ENCODE measurements at regions not wholly inside any gene's neighbourhood (a gene's known extent, or its start where the extent isn't known, plus 50 kb on each side); places are given as distances from the start of the nearest gene placed in this dataset.
A peak's percentile ranks its signal among the peaks of the same experiment; 100 is the strongest.

- intact Hi-C loops (cut with DNase I), result no loop called here
- Histone ChIP-seq H3K27me3 (no peaks in the 10 kb centered on the region), H3K4me3 (no peak overlapping the region), H3K27ac (no peak overlapping the region), H3K36me3 (no peaks in the 10 kb centered on the region), H3K9me3 (no peaks in the 10 kb centered on the region), H3K4me1 (peaks cover 0 to 30% (median 17%) of the 10 kb centered on the region in 3 donors)
- no peak for TF ChIP-seq POLR2A (IDR thresholded peaks at IDR 0.05)
- TF ChIP-seq, protein P1, sequence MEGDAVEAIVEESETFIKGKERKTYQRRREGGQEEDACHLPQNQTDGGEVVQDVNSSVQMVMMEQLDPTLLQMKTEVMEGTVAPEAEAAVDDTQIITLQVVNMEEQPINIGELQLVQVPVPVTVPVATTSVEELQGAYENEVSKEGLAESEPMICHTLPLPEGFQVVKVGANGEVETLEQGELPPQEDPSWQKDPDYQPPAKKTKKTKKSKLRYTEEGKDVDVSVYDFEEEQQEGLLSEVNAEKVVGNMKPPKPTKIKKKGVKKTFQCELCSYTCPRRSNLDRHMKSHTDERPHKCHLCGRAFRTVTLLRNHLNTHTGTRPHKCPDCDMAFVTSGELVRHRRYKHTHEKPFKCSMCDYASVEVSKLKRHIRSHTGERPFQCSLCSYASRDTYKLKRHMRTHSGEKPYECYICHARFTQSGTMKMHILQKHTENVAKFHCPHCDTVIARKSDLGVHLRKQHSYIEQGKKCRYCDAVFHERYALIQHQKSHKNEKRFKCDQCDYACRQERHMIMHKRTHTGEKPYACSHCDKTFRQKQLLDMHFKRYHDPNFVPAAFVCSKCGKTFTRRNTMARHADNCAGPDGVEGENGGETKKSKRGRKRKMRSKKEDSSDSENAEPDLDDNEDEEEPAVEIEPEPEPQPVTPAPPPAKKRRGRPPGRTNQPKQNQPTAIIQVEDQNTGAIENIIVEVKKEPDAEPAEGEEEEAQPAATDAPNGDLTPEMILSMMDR (IDR thresholded peaks at IDR 0.05), result no peak
- WGBS, 2 donors, result 65 to 83% methylated on average over 2 to 4 of the region's 4 CpGs
- DNase-seq, result no peak
Measured at GRCh38 chr12:94062796-94063635, 85.4 kb upstream of the PLXNC1 start.

DNA sequence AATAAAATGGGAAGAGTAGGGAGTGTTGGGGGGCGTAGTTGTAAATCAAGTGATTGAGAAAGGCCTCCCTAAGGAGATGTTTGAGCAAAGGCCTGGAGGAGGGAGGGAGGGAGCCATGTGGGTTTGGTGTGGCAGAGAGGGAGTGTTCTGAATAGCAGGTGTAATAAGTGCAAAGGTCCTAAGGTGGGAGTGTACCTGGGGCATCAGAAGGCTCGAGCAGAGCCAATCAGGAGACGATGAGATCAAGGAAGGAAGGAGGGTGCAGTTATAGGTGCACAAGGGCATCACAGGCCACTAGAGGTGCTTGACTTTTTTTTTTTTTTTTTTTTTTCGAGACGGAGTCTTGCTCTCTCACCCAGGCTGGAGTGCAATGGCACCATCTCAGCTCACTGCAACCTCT, 77.9 kb upstream of the PLXNC1 start:
- no peak for DNase-seq
- no peak overlapping the region for H3K27ac ChIP-seq
- intact Hi-C loops (cut with DNase I), result no loop called here
- H3K9me3 ChIP-seq, result no peaks in the 10 kb centered on the region
- H3K36me3 ChIP-seq, result no peaks in the 10 kb centered on the region
- H3K27me3 ChIP-seq, result no peaks in the 10 kb centered on the region
- H3K4me3 ChIP-seq, result no peak overlapping the region
- no peak for TF ChIP-seq POLR2A (IDR thresholded peaks at IDR 0.05)
- TF ChIP-seq, protein P1 (IDR thresholded peaks at IDR 0.05), result no peak
- 76 to 93% methylated on average over 5 of the region's 5 CpGs for WGBS, 2 donors
- peaks cover 0 to 17% (median 11%) of the 10 kb centered on the region in 3 donors for H3K4me1 ChIP-seq

DNA sequence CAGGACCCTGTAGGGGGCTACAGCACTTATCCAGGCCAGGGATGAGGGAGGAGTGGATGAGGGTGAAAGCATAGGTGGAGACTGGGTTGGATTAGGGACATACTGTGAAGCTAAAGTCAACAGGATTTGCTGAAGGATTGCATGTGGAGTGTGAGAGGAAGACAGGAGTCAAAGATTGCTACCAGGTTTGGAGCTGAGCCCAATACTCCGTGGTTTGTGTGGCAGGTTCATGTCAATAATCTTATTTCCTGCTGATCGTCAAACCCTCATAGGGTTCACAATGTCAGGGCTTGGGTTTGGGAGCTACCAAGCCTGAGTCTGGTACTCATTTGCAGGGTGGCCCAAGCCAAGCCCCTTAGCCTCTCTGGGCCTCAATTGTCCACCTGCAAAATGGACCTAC, 77.1 kb upstream of the PLXNC1 start:
- Histone ChIP-seq H3K4me1 (peaks cover 0 to 25% (median 15%) of the 10 kb centered on the region in 3 donors), H3K9me3 (no peaks in the 10 kb centered on the region), H3K27ac (no peak overlapping the region), H3K36me3 (no peaks in the 10 kb centered on the region), H3K4me3 (no peak overlapping the region), H3K27me3 (no peaks in the 10 kb centered on the region)
- 34 to 42% methylated on average over 2 of the region's 2 CpGs for WGBS, 2 donors
- TF ChIP-seq POLR2A (IDR thresholded peaks at IDR 0.05), result no peak
- TF ChIP-seq, protein P1 (IDR thresholded peaks at IDR 0.05), result no peak
- intact Hi-C loops (cut with DNase I), result no loop called here
- no peak for DNase-seq

- intact Hi-C loops (cut with DNase I), result no loop called here
- no peaks in the 10 kb centered on the region for H3K9me3 ChIP-seq
- 64 to 73% methylated on average over 8 of the region's 9 CpGs for WGBS, 2 donors
- peaks cover 0 to 25% (median 15%) of the 10 kb centered on the region in 3 donors for H3K4me1 ChIP-seq
- H3K27me3 ChIP-seq, result no peaks in the 10 kb centered on the region
- H3K4me3 ChIP-seq, result no peak overlapping the region
- H3K36me3 ChIP-seq, result no peaks in the 10 kb centered on the region
- no peak for DNase-seq
- peak overlapping the region in 1 of 4 donors; percentile 73 for H3K27ac ChIP-seq
- TF ChIP-seq POLR2A (IDR thresholded peaks at IDR 0.05), result no peak
- TF ChIP-seq, protein P1 (IDR thresholded peaks at IDR 0.05), result no peak
Measured at GRCh38 chr12:94073441-94074051, 74.8 kb upstream of the PLXNC1 start.

All from esophagus squamous epithelium (tissue), 5 donors.